NCI-H2081 (cell line): ENCODE measurements at regions not wholly inside any gene's neighbourhood (a gene's known extent, or its start where the extent isn't known, plus 50 kb on each side); places are given as distances from the start of the nearest gene placed in this dataset.

Experiments used
- DNase-seq, 2 experiments: peaks; one replicate each; lab custom pipeline; 2025; lab: John Stamatoyannopoulos, UW

DNA sequence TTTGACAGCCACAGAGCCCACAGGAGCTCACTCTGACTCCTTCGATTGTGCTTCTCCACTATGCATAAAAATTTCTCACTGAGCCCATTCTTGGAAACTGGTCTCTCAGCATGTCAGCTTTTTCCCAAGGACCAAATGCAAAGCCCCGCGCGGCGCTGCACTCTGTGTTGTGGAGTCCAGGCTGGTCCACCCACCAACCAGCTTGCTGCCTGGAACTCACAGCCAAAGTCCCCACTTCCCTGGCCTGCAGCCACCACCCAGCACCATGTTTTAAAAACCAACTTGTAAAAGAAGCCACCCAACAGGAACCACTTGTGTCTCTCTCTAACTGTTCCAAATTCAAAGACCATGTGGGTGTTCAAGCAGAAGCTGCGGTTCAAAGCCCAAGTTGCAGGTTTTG lies 124.4 kb downstream of the SPATA19 start:
- no peak for DNase-seq

DNA sequence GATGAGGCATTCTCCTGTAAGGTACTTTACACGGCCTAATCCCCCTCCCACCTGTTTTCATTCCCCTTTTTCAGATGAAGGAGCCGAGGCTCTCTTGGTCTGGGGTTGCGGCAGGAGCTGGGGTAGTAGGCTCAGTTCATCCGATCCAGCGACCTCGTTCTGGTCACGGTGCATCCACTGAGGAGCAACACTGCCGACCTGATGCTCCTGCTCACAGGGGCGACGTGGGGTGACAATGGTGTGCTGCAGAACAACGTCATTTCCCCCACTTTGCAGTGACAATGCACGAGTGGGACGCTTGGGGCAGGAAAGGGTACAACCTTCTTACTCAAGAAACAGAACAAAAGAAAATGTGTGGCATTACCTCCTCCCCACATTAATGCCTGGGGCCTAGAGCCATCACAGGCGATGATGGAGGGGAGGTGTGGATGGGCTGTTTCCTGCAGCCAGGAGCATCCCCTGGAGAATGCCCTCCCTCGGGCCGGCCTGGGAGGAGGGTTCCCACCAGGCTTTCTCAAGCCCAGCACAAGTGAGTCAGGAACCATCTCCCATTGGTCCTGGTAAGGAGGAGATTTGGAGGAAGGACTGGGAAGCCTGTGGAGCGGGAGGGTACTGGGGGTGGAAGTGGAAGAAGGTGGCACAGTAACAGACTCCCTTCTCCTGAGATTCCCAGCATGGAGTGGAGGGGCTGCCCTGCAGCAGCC lies 125.6 kb downstream of the SPATA19 start:
- DNase-seq = no peak

DNA sequence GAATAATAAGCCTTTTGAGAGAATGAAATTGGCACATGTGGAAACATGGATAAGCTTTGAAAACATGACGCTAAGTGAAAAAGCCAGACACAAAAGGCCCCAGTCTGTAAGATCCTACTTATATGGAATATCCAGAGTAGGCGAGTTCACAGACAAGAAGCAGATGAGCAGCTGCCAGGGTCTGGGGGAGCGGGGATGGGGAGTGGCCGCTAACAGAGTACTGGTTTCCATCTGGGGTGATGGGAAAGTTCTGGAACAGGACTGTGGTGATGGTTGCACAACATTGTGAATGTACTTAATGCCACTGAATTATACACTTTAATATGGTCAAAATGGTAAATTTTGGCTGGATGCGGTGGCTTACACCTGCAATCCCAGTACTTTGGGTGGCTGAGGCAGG lies 126.5 kb downstream of the SPATA19 start:
- DNase-seq = no peak

DNA sequence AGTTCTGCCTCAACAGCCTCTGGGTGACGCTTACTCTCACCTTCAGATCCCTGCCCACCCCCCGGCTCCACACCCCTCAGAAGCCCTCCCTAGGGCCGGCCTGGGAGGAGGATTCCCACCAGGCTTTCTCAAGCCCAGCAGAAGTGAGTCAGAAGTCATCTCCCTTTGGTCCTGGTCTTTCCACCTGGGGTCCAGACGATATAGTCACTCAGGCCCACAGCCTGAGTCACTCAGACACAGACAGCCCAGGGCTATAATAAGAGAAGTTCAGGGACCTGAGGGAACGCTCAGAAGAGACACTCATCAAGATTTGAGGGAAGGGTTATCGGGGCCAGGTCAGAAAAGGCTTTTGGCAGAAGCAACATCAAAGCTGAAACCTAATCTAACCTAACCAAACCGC lies 127.1 kb downstream of the SPATA19 start:
- DNase-seq = no peak

DNA sequence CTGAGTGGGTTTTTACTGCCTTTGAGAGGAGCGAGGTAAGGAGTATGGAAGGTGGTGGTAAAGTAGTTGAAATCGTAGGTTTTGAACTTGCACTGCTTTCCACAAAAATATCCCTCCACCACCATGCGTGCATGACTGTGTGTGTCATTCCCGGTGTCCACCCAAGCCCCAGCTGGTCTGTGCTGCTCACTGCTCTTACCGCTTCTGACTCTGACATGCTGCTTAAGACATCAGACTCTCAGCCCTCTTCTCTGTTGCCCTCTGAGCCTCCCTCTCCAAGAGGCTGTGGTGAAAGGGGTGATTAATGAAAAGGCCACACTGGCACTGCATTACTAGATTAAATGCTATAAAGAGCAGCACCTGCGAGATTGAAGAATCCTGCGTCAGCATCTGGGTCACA lies 128.7 kb downstream of the SPATA19 start:
- DNase-seq = no peak

DNA sequence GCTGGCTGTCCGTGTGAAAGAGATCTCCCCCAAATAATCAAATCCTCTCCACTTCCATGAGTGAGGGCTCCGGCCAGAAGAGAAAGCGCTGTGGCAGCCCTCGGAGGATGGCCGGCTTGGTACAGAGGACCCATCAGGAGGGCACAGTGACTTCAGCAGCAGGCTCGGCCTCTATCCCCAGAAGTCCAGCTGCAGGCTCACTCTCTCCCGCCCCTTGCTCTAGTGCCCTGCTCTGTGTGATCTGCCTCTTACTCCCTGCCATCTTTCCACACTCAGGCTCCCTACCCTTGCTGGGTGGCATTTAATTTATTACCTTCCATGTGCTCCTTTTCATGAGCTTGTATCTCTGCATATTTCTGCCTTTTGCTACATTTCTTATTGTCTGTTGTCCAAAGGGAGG lies 129.7 kb downstream of the SPATA19 start:
- DNase-seq = no peak

DNA sequence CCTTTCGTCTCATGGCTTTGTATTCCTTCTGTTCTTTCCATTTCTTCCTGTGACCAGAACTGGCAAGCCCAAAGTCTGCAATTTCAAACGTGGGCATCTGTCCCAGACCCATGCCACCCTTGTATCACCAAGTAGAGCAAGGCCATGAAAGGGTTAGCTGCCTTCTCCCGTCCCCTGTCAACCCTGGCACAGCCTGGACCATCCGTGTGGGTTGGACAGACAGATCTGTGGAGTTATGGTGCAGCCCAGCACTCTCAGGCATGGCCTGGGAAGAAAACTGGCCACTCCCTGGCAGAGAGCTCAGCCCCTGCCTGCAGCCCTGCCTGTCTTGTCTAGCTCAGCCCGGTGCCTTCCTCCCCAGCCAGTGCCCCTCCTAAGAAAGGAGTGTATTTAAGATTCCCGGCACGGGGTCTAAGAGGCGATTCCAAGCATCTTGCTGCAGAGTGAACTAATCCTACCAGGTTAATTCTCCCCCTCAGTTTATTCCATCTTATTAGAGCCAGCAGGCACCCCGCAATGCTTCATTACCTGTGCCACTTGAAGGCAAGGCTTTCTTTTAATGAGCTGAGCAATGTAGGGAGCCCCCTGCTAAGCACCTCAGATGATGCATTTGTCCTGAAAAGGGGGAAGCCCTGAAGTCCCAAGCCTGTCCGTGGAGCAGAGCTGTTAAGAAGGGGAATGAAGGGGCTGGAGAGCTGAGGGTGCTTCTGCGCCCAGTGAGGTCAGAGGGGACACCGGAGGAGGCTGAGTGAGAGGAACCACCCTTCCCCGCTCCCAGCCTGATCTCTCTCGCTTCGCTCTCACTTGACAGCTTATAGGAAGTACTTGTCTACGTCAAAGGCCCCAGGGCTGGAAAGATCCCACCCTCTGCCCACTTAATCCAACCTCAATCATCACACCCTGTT lies 130.6 kb downstream of the SPATA19 start:
- no peak for DNase-seq

DNA sequence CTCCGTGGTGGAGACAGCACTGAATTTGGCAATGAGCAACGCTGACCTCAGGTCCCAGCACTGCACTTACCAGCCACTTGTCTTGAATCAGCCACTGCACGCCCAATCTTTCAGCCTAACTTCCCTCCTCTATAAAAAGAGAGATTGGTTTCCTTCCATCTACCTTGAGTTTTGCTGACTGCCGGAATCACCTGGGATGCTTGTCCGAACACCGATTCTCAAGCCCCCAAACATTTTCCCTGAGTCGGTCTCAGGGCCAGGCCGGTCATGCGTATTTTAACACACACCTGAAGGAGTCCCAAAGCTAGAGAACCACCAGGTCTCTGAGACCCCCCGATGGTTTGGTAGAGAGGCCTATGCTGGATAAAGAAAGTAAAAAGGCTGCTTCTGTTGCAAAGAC lies 131.5 kb downstream of the SPATA19 start:
- DNase-seq = no peak

DNA sequence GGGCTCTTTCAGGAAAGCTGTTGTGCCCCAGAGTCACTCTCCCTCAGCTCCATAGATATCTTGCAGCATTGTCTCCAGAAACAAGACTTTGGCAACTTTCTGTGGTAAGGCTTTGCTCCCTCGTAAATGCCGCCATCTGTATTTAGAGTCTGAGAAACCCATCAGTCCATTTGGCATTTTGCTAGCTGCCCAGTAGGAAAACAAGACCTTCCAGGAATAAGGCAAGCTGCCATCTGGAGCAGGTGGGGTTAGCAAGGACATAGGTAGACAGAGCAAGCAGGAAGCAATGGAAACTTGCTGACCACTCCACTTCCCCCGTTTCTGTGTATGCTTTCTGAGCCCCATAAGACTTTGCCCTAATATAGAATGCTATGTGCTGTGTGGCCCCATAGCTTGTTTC lies 131.9 kb downstream of the SPATA19 start:
- DNase-seq = no peak

DNA sequence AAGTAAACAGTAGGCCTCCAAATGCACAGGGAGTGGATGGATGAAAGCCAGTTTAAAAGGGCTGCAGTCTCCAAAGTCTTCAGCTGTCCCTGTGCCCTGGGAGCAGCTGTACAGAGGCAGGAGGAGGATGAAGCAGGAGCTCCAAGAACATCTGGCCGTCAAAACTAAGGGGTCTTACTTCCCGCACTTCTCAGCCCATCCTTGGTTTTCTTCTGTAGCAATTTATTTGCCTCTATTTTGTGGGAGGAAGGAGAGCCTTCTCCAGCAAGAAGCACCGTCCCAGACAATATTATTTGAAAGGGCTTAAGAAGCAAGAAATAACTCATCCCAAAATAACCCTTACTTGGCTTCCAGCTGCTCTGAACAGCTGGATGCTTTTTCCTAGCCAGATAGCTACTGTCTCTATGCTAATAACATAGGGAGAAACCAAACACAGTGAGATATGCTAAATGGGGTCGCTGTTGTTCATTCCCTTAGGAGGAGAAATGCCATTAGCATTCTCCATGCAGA lies 133.2 kb downstream of the SPATA19 start:
- no peak for DNase-seq

DNA sequence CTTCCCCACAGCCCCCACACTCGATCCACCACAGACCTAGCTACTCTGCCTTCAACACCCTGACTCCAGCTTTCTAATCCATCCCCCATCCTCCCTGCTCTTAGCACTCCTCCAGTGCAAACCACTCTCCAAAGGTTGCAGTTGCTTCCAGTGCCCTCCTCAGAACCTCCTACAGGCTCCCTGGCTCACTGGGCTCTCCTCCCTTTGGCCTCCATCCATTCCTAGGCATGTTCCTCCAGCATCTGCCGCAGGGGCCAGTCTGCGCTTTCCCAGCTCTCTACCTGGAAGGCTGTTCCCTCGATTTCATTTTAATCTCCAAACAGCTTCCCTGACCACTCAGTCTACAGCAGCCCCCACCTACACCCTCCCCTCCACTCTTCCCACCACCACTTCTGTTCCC lies 133.8 kb downstream of the SPATA19 start:
- DNase-seq = no peak

DNA sequence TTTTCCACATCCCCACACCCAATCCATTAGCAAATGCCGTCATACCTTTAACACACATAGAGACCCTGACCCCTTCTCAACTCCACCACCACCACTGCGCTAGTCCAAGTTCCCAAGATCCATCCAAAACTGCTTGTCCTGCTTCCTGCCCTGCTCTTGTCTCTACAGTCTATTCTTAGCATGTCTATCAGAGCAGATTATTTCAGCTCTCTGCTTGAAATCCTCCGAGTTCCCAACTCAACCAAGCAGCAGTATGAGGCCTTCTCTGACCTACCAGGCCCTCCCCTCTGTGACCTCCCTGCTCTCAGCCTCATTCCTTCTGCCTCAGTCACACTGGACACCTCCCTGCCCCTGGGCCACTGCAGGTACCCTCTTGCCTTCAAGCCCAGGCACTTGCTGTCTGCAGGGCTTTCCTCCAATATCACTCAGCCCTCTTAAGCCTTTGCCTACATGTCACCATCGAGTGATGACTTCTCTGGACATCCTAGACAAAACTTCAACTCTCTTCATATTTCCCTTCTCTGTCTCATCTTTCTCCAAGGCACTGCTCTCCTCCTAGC lies 134.6 kb downstream of the SPATA19 start:
- no peak for DNase-seq

DNA sequence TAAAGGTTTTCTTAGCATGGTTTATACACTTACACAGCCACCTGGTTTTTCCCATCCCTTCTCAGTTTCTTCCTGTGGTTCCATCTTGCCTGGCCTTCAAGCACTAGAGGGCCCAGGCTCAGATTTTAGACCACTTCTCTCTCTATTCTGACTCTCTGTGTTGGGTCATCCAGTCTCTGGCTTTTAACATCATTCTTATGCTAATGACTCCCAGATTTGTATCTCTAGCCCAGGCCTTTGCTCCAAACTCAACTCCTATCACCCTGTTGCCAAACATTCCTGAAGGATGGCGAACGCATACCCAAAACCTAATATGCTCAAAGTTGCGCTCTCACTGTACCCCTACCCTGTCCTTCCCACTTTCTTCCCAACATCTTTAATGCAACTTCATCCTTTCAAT lies 135.1 kb downstream of the SPATA19 start:
- no peak for DNase-seq

DNA sequence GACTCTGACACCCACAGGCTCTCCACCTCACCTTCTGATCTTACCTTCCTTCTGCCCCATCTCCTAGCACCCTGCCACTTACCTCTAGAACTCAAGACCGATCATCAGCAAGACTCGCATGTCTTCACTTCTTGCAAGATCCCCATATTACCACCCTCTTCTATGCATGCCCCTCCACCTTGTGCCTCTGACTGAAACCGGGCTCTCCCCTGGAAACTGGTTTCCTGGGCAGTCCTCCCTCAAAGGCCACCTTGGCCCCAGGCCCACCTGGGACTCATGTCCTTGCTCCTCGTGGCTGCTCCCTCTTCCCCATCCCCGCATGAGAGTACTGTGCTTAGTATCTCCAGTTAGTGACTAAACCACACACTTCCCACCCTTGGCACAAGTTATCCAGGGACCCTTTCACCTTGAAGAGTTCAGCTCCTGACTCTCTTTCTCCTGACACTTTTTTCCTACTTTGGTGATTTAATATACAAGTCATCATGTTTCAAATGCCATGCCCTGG lies 136.7 kb downstream of the SPATA19 start:
- no peak for DNase-seq

DNA sequence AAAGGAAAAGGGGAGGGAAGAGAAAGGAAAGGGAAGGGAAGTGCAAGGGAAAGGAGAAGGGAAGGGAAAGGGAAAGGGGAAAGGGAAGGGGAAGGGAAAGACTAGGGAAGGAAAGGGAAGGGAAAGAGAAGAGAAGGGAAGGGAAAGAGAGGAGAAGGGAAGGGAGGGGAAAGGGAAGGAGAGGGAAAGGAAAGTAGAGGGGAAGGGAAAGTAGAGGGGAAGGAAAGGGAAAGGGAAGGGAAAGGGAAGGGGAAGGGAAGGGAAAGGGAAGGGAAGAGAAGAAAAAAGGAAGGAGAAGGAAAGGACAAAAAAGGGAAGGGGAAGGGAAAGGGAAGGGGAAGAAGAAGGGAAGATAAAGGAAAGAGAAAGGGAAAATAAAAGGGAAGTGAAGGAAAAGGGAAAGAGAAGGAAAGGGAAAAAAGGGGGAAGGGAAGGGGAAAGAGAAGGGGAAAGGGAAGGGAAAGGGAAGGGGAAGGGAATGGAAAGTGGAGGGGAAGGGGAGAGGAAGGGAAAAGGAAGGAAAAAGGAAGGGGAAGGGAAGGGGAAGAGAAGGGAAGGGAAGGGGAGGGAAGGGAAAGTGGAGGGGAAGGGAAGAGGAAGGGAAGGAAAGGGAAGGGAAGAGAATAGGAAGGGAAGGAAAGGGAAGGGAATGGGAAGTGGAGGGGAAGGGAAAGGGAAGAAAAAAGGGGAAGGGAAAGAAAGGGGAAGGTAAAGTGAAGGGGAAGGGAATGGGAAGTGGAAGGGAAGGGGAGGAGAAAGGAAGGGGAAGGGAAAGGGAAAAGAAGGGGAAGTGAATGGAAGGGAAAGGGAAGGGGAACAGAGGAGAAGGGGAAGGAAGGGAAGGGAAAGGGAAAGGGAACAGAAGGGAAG lies 138.2 kb downstream of the SPATA19 start:
- no peak for DNase-seq

DNA sequence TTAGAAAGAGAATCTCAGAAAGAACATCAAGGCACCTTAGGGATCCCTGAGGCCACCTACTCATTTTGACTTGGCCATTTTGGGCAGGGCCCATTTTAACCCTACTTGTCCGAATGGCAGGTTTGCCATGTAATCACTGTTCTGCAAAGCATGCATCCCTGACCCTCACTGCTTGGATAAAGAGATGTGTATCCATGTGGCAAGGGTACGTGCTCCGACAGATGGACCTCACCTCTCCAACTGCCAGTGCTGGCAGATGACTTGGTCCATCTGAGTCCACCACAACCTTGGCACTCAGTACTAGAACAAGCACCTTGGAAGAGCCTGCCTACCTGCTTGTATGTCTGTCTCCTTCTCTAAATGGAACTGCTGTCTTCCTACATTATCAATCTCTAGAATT lies 139.4 kb downstream of the SPATA19 start:
- no peak for DNase-seq

DNA sequence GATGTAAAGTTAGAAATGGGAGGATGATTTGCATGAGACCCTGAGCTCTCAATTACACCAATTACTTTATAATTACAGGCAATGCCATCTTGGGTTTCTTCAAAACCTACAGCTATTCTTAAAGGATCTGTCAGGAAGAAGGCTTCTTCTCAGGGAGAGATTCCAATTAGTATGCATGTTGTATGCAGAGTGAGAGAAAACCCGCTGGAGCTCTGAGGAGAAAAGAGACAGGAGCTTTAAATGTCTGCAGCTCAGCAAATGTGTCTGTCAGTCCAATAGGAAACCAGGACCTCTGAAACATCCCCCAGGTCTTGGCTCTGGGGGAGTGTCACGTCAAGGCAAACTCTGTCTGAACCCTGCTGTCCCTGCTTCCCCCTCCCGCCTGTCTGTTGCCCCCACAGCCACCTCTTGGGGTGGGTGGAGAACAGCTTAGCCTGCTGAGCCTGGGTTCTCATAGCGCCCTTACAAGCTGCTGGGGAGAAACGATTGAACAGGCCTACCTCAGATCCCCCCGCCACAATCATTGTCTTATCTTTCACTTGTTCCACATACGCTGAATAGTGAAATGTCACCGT lies 140.2 kb downstream of the SPATA19 start:
- no peak for DNase-seq

DNA sequence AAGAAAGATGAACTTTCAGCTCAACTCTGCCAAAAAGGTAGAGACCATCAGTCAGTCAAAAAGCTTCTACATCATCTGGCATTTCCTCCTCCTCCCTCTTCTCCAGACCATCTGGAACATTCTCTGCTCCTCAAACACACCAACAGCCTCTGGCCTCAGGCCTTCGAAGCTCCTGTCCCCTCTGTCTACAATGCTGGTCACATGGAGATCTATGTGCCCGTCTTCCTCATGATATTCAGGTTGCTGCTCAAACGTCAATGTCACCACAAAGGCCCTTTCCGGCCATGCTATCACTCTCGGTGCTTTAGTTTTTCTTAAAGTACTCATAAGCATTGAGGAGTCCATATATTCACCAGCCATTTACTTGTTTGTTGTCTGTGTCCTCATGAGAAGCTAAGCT lies 146.2 kb downstream of the SPATA19 start:
- DNase-seq = no peak

DNA sequence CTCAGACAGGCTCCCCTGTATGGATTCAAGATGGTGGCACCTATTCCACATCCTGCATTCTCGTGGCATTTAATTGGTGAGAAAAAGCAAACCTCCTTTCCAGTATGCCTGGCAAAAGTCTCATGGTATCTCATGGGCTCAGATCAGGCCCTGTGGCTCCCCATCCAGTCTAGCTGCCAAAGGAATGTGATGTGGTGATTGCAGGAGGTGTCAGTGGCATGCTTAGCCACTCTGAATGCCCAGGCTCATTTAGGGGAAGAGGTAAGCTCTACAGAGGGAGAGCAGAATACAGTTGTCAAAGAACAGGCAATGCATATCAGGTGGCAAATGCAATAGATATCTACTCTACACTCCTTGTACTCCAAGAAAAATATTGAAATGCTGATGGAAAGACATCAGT lies 146.7 kb downstream of the SPATA19 start:
- DNase-seq = no peak

DNA sequence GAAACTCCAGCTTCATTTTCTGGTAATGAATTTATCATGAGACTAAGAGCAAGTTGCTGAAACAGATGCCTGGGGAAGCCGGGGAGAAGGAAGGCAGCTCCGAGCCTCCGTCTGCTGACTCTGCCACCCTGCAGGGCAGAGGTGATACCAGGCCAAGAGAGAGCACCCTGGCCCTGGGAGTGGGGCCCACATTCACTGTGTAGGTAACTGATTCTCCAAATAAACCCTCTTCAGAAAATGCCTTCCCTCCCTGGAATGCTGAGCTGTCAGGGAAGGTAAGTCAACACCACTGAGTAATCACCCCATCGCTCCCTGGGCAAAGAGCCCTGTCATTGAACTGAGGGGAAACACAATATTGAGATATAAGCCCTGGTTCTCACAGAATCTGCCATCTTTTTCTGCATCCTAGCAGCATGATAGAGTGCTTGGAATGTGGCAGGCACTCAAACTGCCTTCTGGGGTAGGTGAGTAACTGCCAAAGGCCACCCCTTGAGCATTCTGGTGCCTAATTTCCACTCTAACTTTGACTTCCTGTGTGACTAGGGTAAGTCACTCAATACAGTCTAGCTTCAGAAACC lies 147.6 kb downstream of the SPATA19 start:
- DNase-seq = no peak

DNA sequence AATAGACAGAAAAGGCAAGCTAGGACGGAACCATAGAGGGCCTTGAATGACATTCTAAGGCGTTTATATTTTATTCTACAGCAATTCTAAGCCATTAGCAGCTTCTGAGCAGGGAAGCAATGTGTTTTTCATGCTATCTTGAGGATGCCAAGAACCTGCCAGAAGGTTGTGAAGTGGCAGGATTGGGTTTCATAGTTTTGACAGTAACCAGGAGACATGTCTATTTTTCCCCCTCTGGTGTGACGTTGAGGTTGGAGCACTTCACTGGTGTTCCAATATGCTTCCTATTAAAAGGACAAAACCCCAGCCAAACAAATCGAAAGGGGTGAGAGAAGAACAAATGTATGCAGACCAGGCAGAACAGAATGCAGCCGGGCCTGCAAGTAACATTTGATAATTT lies 148.2 kb downstream of the SPATA19 start:
- DNase-seq = no peak
